ENCODE measurements at regions not wholly inside any gene's neighbourhood (a gene's known extent, or its start where the extent isn't known, plus 50 kb on each side); places are given as distances from the start of the nearest gene placed in this dataset.

- no peak for TF ChIP-seq POLR2A (IDR thresholded peaks at IDR 0.05; ENCODE audit: low read depth, low read length)
- DNase-seq (ENCODE audit: insufficient read length, low spot score) (no peak), FAIRE-seq (no peak)
Measured at GRCh38 chr7:23973264-23973663, 263.2 kb downstream of the STK31 start.

- TF ChIP-seq POLR2A (IDR thresholded peaks at IDR 0.05; ENCODE audit: low read depth, low read length), result no peak
- DNase-seq (ENCODE audit: insufficient read length, low spot score) (no peak), FAIRE-seq (no peak)
Measured at GRCh38 chr7:23980081-23980480, 270.1 kb downstream of the STK31 start.

- FAIRE-seq (no peak), DNase-seq (ENCODE audit: insufficient read length, low spot score) (no peak)
- no peak for TF ChIP-seq POLR2A (IDR thresholded peaks at IDR 0.05; ENCODE audit: low read depth, low read length)
Measured at GRCh38 chr7:23981314-23981713, 271.3 kb downstream of the STK31 start.

GRCh38 chr7:23981758-23982157, 271.7 kb downstream of the STK31 start:
- FAIRE-seq (no peak), DNase-seq (ENCODE audit: insufficient read length, low spot score) (no peak)
- TF ChIP-seq POLR2A (IDR thresholded peaks at IDR 0.05; ENCODE audit: low read depth, low read length), result no peak

GRCh38 chr7:24005517-24005916, 278.5 kb upstream of the NPY start:
- no peak for DNase-seq (ENCODE audit: insufficient read length, low spot score)
- TF ChIP-seq POLR2A (IDR thresholded peaks at IDR 0.05; ENCODE audit: low read depth, low read length), result no peak
- no peak for FAIRE-seq

- no peak for FAIRE-seq
- no peak for DNase-seq (ENCODE audit: insufficient read length, low spot score)
- no peak for TF ChIP-seq POLR2A (IDR thresholded peaks at IDR 0.05; ENCODE audit: low read depth, low read length)
Measured at GRCh38 chr7:24010495-24010894, 273.5 kb upstream of the NPY start.

- FAIRE-seq, result no peak
- no peak for DNase-seq (ENCODE audit: insufficient read length, low spot score)
- TF ChIP-seq POLR2A (IDR thresholded peaks at IDR 0.05; ENCODE audit: low read depth, low read length), result no peak
Measured at GRCh38 chr7:24017519-24017918, 266.5 kb upstream of the NPY start.

GRCh38 chr7:24018331-24018730, 265.7 kb upstream of the NPY start:
- FAIRE-seq (no peak), DNase-seq (ENCODE audit: insufficient read length, low spot score) (no peak)
- no peak for TF ChIP-seq POLR2A (IDR thresholded peaks at IDR 0.05; ENCODE audit: low read depth, low read length)

- DNase-seq (ENCODE audit: insufficient read length, low spot score) (no peak), FAIRE-seq (no peak)
- no peak for TF ChIP-seq POLR2A (IDR thresholded peaks at IDR 0.05; ENCODE audit: low read depth, low read length)
Measured at GRCh38 chr7:24019841-24020240, 264.1 kb upstream of the NPY start.

GRCh38 chr7:24024276-24025068, 259.5 kb upstream of the NPY start:
- DNase-seq (ENCODE audit: insufficient read length, low spot score) (no peak), FAIRE-seq (no peak)
- TF ChIP-seq POLR2A (IDR thresholded peaks at IDR 0.05; ENCODE audit: low read depth, low read length), result no peak

- FAIRE-seq (no peak), DNase-seq (ENCODE audit: insufficient read length, low spot score) (no peak)
- no peak for TF ChIP-seq POLR2A (IDR thresholded peaks at IDR 0.05; ENCODE audit: low read depth, low read length)
Measured at GRCh38 chr7:24025094-24025493, 258.9 kb upstream of the NPY start.

- TF ChIP-seq POLR2A (IDR thresholded peaks at IDR 0.05; ENCODE audit: low read depth, low read length), result no peak
Measured at GRCh38 chr7:24025765-24026164, 258.2 kb upstream of the NPY start.

GRCh38 chr7:24026351-24026750, 257.6 kb upstream of the NPY start:
- FAIRE-seq (no peak), DNase-seq (ENCODE audit: insufficient read length, low spot score) (no peak)

More at GRCh38 chr7:24025765-24026164, 258.2 kb upstream of the NPY start:
- DNase-seq (ENCODE audit: insufficient read length, low spot score) (no peak), FAIRE-seq (no peak)

GRCh38 chr7:24029068-24029467, 254.9 kb upstream of the NPY start:
- TF ChIP-seq POLR2A (IDR thresholded peaks at IDR 0.05; ENCODE audit: low read depth, low read length), result no peak
- FAIRE-seq, result no peak
- DNase-seq (ENCODE audit: insufficient read length, low spot score), result no peak

More at GRCh38 chr7:24026351-24026750, 257.6 kb upstream of the NPY start:
- no peak for TF ChIP-seq POLR2A (IDR thresholded peaks at IDR 0.05; ENCODE audit: low read depth, low read length)

GRCh38 chr7:24034251-24034650, 249.7 kb upstream of the NPY start:
- TF ChIP-seq POLR2A (IDR thresholded peaks at IDR 0.05; ENCODE audit: low read depth, low read length), result no peak
- FAIRE-seq (no peak), DNase-seq (ENCODE audit: insufficient read length, low spot score) (no peak)

Measured in H54 (cell line).